Adrenal gland (tissue), 9 donors: ENCODE measurements at regions not wholly inside any gene's neighbourhood (a gene's known extent, or its start where the extent isn't known, plus 50 kb on each side); places are given as distances from the start of the nearest gene placed in this dataset.

Experiments used
- DNase-seq, 7 donors: peaks; one replicate each; pipeline ENCODE4 v3.0.0-alpha.2; 2019 to 2020
- H3K27ac ChIP-seq, 5 donors: fragments of 200-600 bp; sonication (generic) in 4 of 5; 1 replicate in 3 of 5; 2 replicates in 2 of 5; pipeline versions ENCODE4 v1.5.1 to v1.8.0; 2016 to 2020; ENCODE audit warnings: mild to moderate bottlenecking in 1 of 5
- H3K27me3 ChIP-seq: fragments of 200-600 bp; 2 replicates; pipeline ENCODE4 v1.8.0; 2021
- H3K36me3 ChIP-seq, 2 donors: fragments of 200-600 bp; replicated peaks in 1 of 2; 1 replicate in 1 of 2; 2 replicates in 1 of 2; pipeline versions ENCODE4 v1.5.1 to v1.8.0; 2018 to 2022
- H3K4me1 ChIP-seq, 2 donors: fragments of 200-600 bp; replicated peaks in 1 of 2; 1 replicate in 1 of 2; 2 replicates in 1 of 2; pipeline versions ENCODE4 v1.5.1 to v1.8.0; 2018 to 2021
- H3K4me3 ChIP-seq, 4 donors: fragments of 200-600 bp; sonication (generic) in 3 of 4; one replicate each; pipeline ENCODE4 v1.5.1; 2016 to 2018
- H3K9me3 ChIP-seq, 3 donors: fragments of 200-600 bp; sonication (generic) in 1 of 3; replicated peaks in 1 of 3; 1 replicate in 2 of 3; 2 replicates in 1 of 3; pipeline versions ENCODE4 v1.5.1 to v1.8.0; 2016 to 2021
- POLR2A ChIP-seq, 2 donors: fragments of 450-650 bp; IDR thresholded peaks; one replicate each; pipeline ENCODE4 v1.6.1; 2017; ENCODE audit warnings: antibody characterized with exemption in 2 of 2, mild to moderate bottlenecking in 2 of 2, moderate library complexity in 1 of 2
- whole genome bisulfite sequencing, 4 donors: extraction: QIAGEN DNeasy Blood & Tissue Kit in 2 of 4; methylation state at CpG; one replicate each; pipeline versions ENCODE4 v1.1.5 to v1.1.7; 2013 to 2017; 5-methylcytosine and 5-hydroxymethylcytosine counted together
- intact Hi-C, 2 donors: fragments of 100-400 bp; cut with DNase I; formaldehyde crosslinking; loops; one replicate each; pipeline versions ENCODE4 v1.14.1 to v1.15.0; 2022 to 2023
- TF ChIP-seq, protein P1 (sequence below), 6 experiments: fragments of 450-650 bp in 4 of 6; fragments of 200-600 bp in 2 of 6; sonication (generic) in 1 of 6; IDR thresholded peaks; 1 replicate in 5 of 6; 2 replicates in 1 of 6; pipeline versions ENCODE4 v1.5.1 to v1.8.0; 2016 to 2021; ENCODE audit warnings: antibody characterized with exemption in 6 of 6, mild to moderate bottlenecking in 2 of 6, moderate library complexity in 1 of 6
- donor health status: healthy with polysubstance abuse.
- donor health status: Bipolar disorder and iron deficiency.
- donor health status: DM: yes; HTN: yes; CAD: no.
- donor health status: DM: no; HTN: no; CAD: no.
- donor health status: DM: no; HTN: no; CAD: no.

DNA sequence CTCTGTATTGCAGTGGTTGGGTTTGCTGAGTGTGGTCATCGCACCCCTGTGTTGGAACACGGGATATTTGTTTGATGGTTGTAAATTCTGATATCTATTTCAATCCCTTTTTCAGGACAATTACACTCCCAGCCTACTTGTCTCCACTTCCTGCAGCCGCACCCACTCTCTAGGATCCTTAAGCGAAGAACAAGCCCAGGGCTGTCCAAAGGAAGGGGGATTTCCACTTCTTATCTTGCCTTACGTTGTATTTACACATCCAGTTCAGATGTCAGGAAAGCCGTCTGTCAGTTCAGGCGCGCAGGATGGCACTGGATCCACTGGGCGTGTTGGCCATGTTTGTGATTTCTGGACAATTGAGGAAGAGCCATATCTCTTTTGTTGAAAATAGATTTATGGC, 834.5 kb upstream of the SALL3 start:
- Histone ChIP-seq H3K36me3 (no peaks in the 10 kb centered on the region), H3K4me3 (no peak overlapping the region), H3K27ac (no peak overlapping the region), H3K4me1 (no peaks in the 10 kb centered on the region), H3K9me3 (no peaks in the 10 kb centered on the region), H3K27me3 (peaks cover 3% of the 10 kb centered on the region)
- DNase-seq, result no peak
- 75 to 80% (median 79%) methylated on average over 9 of the region's 9 CpGs for WGBS, 4 donors
- intact Hi-C loops, result no loop called here
- no peak for TF ChIP-seq POLR2A (IDR thresholded peaks at IDR 0.05)
- TF ChIP-seq, protein P1, sequence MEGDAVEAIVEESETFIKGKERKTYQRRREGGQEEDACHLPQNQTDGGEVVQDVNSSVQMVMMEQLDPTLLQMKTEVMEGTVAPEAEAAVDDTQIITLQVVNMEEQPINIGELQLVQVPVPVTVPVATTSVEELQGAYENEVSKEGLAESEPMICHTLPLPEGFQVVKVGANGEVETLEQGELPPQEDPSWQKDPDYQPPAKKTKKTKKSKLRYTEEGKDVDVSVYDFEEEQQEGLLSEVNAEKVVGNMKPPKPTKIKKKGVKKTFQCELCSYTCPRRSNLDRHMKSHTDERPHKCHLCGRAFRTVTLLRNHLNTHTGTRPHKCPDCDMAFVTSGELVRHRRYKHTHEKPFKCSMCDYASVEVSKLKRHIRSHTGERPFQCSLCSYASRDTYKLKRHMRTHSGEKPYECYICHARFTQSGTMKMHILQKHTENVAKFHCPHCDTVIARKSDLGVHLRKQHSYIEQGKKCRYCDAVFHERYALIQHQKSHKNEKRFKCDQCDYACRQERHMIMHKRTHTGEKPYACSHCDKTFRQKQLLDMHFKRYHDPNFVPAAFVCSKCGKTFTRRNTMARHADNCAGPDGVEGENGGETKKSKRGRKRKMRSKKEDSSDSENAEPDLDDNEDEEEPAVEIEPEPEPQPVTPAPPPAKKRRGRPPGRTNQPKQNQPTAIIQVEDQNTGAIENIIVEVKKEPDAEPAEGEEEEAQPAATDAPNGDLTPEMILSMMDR (IDR thresholded peaks at IDR 0.05), result no peak

DNA sequence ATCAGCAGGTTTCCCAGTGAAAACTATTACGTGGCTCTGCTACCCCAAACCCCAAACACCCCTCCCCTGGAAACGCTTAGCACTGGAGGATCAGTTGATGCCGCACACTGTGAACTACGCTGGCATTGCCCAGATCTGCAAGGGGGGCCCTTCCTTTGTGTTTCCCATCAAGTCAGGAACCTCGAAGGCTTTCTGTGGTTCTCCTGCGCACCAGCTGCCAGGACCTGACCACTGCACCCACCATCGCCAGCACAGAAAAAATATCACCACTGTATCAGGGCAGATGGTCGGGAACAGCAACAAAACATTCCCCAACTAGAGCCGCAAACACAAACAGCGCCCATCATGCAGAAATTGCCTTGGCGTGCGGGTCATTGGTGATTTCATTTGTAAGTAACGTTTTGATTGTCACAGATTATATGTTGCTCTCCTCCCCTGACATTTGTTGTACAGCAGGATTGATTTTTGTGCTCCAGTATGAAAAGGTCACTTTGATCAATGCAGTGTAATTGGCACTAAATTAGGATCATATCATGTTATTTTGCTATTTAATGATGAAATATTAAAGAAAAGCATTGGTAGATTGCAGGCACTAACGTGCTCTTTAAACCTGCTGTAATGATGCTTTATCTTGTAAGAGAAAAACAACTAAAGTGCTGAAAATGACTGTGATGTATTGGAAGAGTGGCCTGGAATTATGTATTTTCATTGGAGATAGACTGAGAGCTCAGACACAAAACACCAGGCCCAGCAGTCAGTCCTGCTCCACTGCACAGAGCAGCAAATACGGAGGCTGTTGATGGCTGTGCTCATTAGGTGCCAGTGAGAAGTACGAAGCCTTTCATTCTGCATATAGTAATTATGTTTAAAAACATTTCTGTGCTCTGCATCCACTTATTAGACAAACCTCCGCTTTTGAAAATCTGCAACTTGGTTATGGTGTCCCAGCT, 833.2 kb upstream of the SALL3 start:
- TF ChIP-seq POLR2A (IDR thresholded peaks at IDR 0.05), result no peak
- TF ChIP-seq, protein P1 (IDR thresholded peaks at IDR 0.05), result no peak
- DNase-seq, result no peak
- Histone ChIP-seq H3K4me3 (no peak overlapping the region), H3K27me3 (peaks cover 3% of the 10 kb centered on the region), H3K27ac (no peak overlapping the region), H3K9me3 (no peaks in the 10 kb centered on the region), H3K36me3 (no peaks in the 10 kb centered on the region), H3K4me1 (no peaks in the 10 kb centered on the region)
- intact Hi-C loops, result no loop called here
- WGBS, 4 donors, result 75 to 87% (median 81%) methylated on average over 13 to 17 of the region's 17 CpGs

DNA sequence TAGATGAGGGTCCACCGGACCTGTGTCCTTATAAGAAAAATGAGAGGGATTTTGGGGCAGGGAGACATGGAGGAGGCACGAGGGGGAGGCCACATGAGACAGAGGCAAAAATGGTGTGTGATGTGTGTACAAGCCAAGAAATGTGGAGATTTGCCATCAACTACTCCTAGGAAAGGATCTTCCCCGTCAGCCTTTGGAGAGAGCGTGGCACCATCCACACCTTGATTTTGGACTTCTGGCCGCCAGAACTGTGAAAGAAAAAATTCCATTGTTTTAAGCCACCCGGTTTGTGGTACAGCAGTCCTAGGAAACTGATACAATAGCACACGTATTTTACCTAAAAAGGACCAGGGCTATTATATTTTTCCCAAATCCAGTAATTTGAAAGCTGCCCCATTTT, 829.0 kb upstream of the SALL3 start:
- Histone ChIP-seq H3K4me3 (no peak overlapping the region), H3K4me1 (no peaks in the 10 kb centered on the region), H3K9me3 (no peaks in the 10 kb centered on the region), H3K27ac (no peak overlapping the region), H3K27me3 (no peaks in the 10 kb centered on the region), H3K36me3 (no peaks in the 10 kb centered on the region)
- TF ChIP-seq POLR2A (IDR thresholded peaks at IDR 0.05), result no peak
- TF ChIP-seq, protein P1 (IDR thresholded peaks at IDR 0.05), result no peak
- intact Hi-C loops, result no loop called here
- DNase-seq, result no peak
- WGBS, 4 donors, result 83 to 92% (median 85%) methylated on average over 7 of the region's 7 CpGs

DNA sequence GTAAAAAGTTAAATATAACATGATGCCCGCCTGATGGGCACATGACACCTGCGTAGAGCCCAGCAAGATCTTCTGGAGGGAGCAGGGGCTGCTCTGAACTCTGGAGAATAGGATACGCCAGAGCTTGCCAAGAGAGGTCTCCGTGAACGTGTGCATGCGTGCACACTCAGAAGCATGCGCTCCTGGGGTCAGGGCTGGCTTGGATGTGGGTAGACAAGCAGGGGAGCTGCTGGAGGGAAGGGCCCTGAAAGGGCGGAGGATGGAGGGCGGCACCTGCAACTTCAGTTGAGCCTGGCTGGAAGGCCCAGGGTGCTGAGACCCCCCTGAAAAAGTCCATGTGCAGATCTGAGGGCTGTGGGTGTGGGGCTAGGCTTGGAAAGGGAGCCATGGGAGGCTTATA, 828.4 kb upstream of the SALL3 start:
- Histone ChIP-seq H3K27me3 (no peaks in the 10 kb centered on the region), H3K36me3 (no peaks in the 10 kb centered on the region), H3K4me1 (no peaks in the 10 kb centered on the region), H3K27ac (no peak overlapping the region), H3K4me3 (no peak overlapping the region), H3K9me3 (no peaks in the 10 kb centered on the region)
- intact Hi-C loops, result no loop called here
- TF ChIP-seq, protein P1 (IDR thresholded peaks at IDR 0.05), result no peak
- no peak for DNase-seq
- WGBS, 4 donors, result 84 to 89% (median 86%) methylated on average over 8 to 9 of the region's 9 CpGs
